ENCODE measurements at regions not wholly inside any gene's neighbourhood (a gene's known extent, or its start where the extent isn't known, plus 50 kb on each side); places are given as distances from the start of the nearest gene placed in this dataset.

GRCh38 chr11:33549483-33549882 lies 151.1 kb downstream of the C11orf91 start:
- H3K4me3 ChIP-seq (ENCODE audit: low read depth, low read length, poor library complexity, severe bottlenecking): no peak overlapping the region
- H3K27ac ChIP-seq (ENCODE audit: low read depth, low read length, poor library complexity, severe bottlenecking): no peak overlapping the region
- H3K9me2 ChIP-seq (ENCODE audit: insufficient read depth, low read length): no peaks in the 10 kb centered on the region
- H3K4me1 ChIP-seq (ENCODE audit: insufficient read depth, low read length, poor library complexity, severe bottlenecking): no peaks in the 10 kb centered on the region
- no peaks in the 10 kb centered on the region for H3K79me2 ChIP-seq (ENCODE audit: insufficient read depth, low read depth, low read length)
- intact Hi-C loops (cut with micrococcal nuclease; ENCODE audit: unreplicated experiment): loop anchor here (10.0 kb wide), 1 partner anchor 385 kb away; the partner anchor contains the start of gene CSTF3
- no peak overlapping the region for H3K4me2 ChIP-seq (ENCODE audit: low read length)
- no peaks in the 10 kb centered on the region for H3K9me3 ChIP-seq (ENCODE audit: low read length)
- CTCF ChIA-PET (ENCODE audit: unreplicated experiment): no interaction called here
- H2AFZ ChIP-seq (ENCODE audit: low read length): no peak overlapping the region
- no peaks in the 10 kb centered on the region for H4K20me1 ChIP-seq (ENCODE audit: insufficient read depth, low read length)
- DNase-seq (ENCODE audit: low spot score): no peak
- H3K36me3 ChIP-seq (ENCODE audit: insufficient read depth, low read length): peaks cover 96% of the 10 kb centered on the region
- POLR2A ChIA-PET: no interaction called here
- no peak for TF ChIP-seq CTCF (conservative IDR thresholded peaks at IDR 0.05; ENCODE audit: low read length)
- no peak for TF ChIP-seq EZH2phosphoT487 (IDR thresholded peaks at IDR 0.05; ENCODE audit: borderline replicate concordance, low read depth, low read length)
- no TSS peak for BruUV-seq (replicated peaks)

- Histone ChIP-seq H3K9me3 (ENCODE audit: low read length) (no peaks in the 10 kb centered on the region), H4K20me1 (ENCODE audit: insufficient read depth, low read length) (no peaks in the 10 kb centered on the region; the same call in 1 of the 2 replicates), H3K36me3 (ENCODE audit: insufficient read depth, low read length) (peaks cover 90% of the 10 kb centered on the region), H3K4me1 (ENCODE audit: insufficient read depth, low read length, poor library complexity, severe bottlenecking) (peaks cover 13% of the 10 kb centered on the region), H2AFZ (ENCODE audit: low read length) (no peak overlapping the region), H3K4me3 (ENCODE audit: low read depth, low read length, poor library complexity, severe bottlenecking) (no peak overlapping the region), H3K9me2 (ENCODE audit: insufficient read depth, low read length) (no peaks in the 10 kb centered on the region), H3K79me2 (ENCODE audit: insufficient read depth, low read depth, low read length) (peaks cover under 1% of the 10 kb centered on the region; the same call in 1 of the 2 replicates), H3K27ac (ENCODE audit: low read depth, low read length, poor library complexity, severe bottlenecking) (no peak overlapping the region), H3K4me2 (ENCODE audit: low read length) (no peak overlapping the region)
- TF ChIP-seq CTCF (conservative IDR thresholded peaks at IDR 0.05; ENCODE audit: low read length): no peak
- no peak for TF ChIP-seq EZH2phosphoT487 (IDR thresholded peaks at IDR 0.05; ENCODE audit: borderline replicate concordance, low read depth, low read length)
- DNase-seq (ENCODE audit: low spot score): no peak
- no TSS peak for BruUV-seq (replicated peaks)
- intact Hi-C loops (cut with micrococcal nuclease; ENCODE audit: unreplicated experiment): loop anchor here (10.0 kb wide), 1 partner anchor 381 kb away; the partner anchor contains the start of gene CSTF3
- ChIA-PET POLR2A (interaction anchor here (0.6 kb wide), 2 partner anchors 30 to 39 kb away, joined by 3 read pairs; no protein-coding TSS in a partner anchor), CTCF (ENCODE audit: unreplicated experiment) (no interaction called here)
Observed at GRCh38 chr11:33545931-33546330, 154.7 kb downstream of the C11orf91 start.

GRCh38 chr11:33544593-33545373 lies 155.8 kb downstream of the C11orf91 start:
- H3K27ac ChIP-seq (ENCODE audit: low read depth, low read length, poor library complexity, severe bottlenecking): no peak overlapping the region
- peaks cover 81% of the 10 kb centered on the region for H3K36me3 ChIP-seq (ENCODE audit: insufficient read depth, low read length)
- H3K4me2 ChIP-seq (ENCODE audit: low read length): no peak overlapping the region
- DNase-seq (ENCODE audit: low spot score): no peak
- H3K9me3 ChIP-seq (ENCODE audit: low read length): no peaks in the 10 kb centered on the region
- H3K4me1 ChIP-seq (ENCODE audit: insufficient read depth, low read length, poor library complexity, severe bottlenecking): peaks cover 24% of the 10 kb centered on the region
- no peak overlapping the region for H3K4me3 ChIP-seq (ENCODE audit: low read depth, low read length, poor library complexity, severe bottlenecking)
- no peak overlapping the region for H2AFZ ChIP-seq (ENCODE audit: low read length)
- CTCF ChIA-PET (ENCODE audit: unreplicated experiment): no interaction called here
- POLR2A ChIA-PET: no interaction called here
- intact Hi-C loops (cut with micrococcal nuclease; ENCODE audit: unreplicated experiment): loop anchor here (5.0 to 10.0 kb wide), 3 partner anchors 143 to 380 kb away; partner anchors contain the start of genes CSTF3 and KIAA1549L
- BruUV-seq (replicated peaks): no TSS peak
- H3K79me2 ChIP-seq (ENCODE audit: insufficient read depth, low read depth, low read length): peaks cover 10% of the 10 kb centered on the region; the same call in 1 of the 2 replicates
- no peaks in the 10 kb centered on the region for H3K9me2 ChIP-seq (ENCODE audit: insufficient read depth, low read length)
- TF ChIP-seq CTCF (conservative IDR thresholded peaks at IDR 0.05; ENCODE audit: low read length) (no peak), EZH2phosphoT487 (IDR thresholded peaks at IDR 0.05; ENCODE audit: borderline replicate concordance, low read depth, low read length) (no peak)
- H4K20me1 ChIP-seq (ENCODE audit: insufficient read depth, low read length): no peaks in the 10 kb centered on the region; the same call in 1 of the 2 replicates

Measured in OCI-LY7 (cell line).